ENCODE measurements at regions not wholly inside any gene's neighbourhood (a gene's known extent, or its start where the extent isn't known, plus 50 kb on each side); places are given as distances from the start of the nearest gene placed in this dataset.

DNA sequence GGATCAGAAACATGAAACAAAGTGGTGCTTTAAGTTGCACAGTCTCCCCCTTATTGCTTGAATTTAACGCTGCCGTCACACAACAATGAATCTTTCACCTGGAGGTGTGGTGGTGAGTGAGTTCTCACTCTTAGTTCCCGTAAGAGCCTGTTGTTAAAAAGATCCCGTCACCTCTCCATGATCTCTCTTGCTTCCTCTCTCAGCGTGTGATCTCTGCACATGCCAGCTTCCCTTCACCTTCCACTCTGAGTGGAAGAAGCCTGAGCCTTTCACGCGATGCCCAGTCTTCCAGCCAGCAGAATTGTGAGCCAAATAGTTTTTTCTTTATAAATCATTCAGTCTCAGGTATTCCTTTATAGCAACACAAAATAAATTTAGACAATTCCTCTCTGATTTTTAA, 136.7 kb upstream of the CHL1 start:
- in situ Hi-C loops (cut with MboI; ENCODE audit: low pct_unique_long_range_greater_than_20kb, low sequenced_read_pairs, unreplicated experiment): no loop called here
- DNase-seq (ENCODE audit: low spot score): no peak
- TF ChIP-seq, protein P1, sequence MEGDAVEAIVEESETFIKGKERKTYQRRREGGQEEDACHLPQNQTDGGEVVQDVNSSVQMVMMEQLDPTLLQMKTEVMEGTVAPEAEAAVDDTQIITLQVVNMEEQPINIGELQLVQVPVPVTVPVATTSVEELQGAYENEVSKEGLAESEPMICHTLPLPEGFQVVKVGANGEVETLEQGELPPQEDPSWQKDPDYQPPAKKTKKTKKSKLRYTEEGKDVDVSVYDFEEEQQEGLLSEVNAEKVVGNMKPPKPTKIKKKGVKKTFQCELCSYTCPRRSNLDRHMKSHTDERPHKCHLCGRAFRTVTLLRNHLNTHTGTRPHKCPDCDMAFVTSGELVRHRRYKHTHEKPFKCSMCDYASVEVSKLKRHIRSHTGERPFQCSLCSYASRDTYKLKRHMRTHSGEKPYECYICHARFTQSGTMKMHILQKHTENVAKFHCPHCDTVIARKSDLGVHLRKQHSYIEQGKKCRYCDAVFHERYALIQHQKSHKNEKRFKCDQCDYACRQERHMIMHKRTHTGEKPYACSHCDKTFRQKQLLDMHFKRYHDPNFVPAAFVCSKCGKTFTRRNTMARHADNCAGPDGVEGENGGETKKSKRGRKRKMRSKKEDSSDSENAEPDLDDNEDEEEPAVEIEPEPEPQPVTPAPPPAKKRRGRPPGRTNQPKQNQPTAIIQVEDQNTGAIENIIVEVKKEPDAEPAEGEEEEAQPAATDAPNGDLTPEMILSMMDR (IDR thresholded peaks at IDR 0.05; ENCODE audit: extremely low read depth, insufficient read depth, missing control alignments): no peak

DNA sequence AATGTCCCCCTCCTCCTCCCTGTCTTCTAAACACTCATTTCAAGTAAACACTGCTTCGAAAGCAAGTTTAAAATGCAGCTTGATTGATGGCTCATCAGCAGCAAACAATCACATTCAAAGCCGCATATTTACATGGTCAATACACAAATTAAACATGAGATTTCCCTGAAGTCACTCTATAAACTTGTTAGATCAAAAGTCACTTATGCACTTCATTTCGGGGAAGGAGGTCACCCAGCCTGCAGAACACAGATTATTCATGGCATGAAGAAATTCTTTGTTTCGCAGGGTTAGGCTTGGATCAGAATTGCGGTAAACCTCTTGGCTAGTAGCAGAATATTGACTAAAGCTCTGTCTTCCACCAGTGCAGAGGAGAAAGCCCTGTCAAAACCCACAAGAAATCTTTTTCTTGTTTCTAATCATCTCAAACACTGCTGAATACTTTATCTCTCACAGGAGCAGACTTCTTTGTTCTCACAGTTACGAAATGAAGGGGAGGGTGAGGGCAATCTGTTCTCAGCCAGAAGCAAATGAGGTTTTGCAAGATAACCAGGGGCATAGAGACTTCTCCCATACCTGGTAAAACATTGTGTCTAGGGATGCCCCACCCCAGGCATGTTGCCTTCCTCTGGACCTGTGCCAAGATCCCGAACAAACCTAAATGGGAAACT, 133.3 kb upstream of the CHL1 start:
- no peak for DNase-seq (ENCODE audit: low spot score)
- TF ChIP-seq, protein P1 (IDR thresholded peaks at IDR 0.05; ENCODE audit: extremely low read depth, insufficient read depth, missing control alignments): no peak
- in situ Hi-C loops (cut with MboI; ENCODE audit: low pct_unique_long_range_greater_than_20kb, low sequenced_read_pairs, unreplicated experiment): no loop called here

DNA sequence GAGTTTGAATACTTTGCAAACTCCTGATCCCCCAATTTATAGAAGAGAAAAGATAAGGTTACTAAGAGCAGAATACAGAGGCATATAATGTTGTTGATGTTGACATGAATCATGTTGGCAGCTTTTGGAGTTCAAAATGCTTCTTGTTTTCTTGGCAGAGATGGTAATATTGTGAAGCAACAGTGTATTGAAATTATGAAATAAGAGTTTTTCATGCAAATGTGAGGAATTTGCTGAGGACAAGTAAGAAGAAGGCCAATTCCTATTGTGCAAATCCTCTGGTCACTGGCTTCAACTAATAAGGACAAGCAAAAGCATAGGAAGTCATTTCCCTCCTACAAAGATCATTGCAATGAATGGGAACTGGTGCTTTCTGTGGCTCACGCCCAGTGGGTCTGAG, 126.9 kb upstream of the CHL1 start:
- DNase-seq (ENCODE audit: low spot score): no peak
- in situ Hi-C loops (cut with MboI; ENCODE audit: low pct_unique_long_range_greater_than_20kb, low sequenced_read_pairs, unreplicated experiment): no loop called here
- TF ChIP-seq, protein P1 (IDR thresholded peaks at IDR 0.05; ENCODE audit: extremely low read depth, insufficient read depth, missing control alignments): no peak

DNA sequence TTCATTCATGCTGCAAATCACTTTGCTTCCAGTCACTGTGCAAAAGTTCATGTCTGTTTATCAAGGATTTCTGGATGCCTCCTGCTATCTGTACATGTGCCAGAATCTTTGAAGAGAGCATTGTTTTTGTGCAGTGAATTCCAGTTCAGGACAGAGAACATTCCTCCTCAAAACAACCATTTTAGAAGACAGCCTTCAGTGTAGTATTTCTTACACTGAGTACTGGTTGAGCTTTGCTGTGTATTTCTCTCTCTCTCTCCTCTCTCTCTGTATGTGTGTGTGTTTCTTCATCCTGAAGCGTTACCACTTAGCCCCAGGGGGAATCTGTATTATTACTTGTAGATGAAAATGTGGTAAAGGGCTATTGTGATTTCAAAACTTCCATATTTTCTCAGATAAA, 123.8 kb upstream of the CHL1 start:
- in situ Hi-C loops (cut with MboI; ENCODE audit: low pct_unique_long_range_greater_than_20kb, low sequenced_read_pairs, unreplicated experiment): no loop called here
- TF ChIP-seq, protein P1 (IDR thresholded peaks at IDR 0.05; ENCODE audit: extremely low read depth, insufficient read depth, missing control alignments): no peak

DNA sequence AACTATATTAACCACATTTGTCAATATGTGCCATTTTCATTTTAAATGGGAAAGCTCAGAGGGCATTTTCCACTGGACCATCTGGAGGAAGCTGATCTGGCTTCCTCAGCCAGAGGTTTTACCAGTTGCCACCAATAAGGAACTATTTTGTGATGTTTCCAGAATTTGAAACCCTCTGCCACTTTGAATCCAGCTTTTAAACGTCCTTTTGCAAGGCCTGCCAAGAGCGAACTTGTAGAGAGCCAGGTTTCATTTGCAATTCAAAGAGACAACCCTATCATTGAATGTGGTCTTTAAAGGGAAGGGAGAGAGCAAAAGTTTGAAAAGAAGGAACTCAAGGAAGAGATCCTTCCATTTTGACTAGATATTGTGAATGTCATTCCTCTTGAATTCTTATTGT, 123.3 kb upstream of the CHL1 start:
- in situ Hi-C loops (cut with MboI; ENCODE audit: low pct_unique_long_range_greater_than_20kb, low sequenced_read_pairs, unreplicated experiment): no loop called here
- TF ChIP-seq, protein P1 (IDR thresholded peaks at IDR 0.05; ENCODE audit: extremely low read depth, insufficient read depth, missing control alignments): no peak
- no peak for DNase-seq (ENCODE audit: low spot score)

More for the DNA sequence above, 123.8 kb upstream of the CHL1 start:
- no peak for DNase-seq (ENCODE audit: low spot score)

DNA sequence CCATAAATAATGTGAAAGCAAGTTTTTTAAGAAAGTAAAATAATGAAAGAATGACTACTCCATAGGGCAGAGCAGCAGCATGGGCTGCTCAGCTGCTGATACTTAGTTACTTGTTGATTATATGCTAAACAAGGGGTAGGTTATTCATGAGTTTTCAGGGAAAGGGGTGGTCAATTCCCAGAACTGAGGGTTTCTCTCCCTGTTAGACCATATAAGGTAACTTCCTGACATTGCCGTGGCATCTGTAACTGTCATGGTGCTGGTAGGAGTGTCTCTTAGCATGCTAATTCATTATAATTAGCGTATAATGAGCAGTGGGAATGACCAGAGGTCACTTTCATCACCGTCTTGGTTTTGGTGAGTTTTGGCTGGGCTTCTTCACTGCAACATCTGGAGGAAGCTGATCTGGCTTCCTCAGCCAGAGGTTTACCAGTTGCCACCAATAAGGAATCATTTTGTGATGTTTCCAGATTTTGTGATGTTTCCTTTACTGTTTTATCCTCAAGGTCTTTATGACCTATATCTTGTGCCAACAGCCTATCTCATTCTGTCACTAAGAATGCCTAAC, 121.8 kb upstream of the CHL1 start:
- TF ChIP-seq, protein P1 (IDR thresholded peaks at IDR 0.05; ENCODE audit: extremely low read depth, insufficient read depth, missing control alignments): no peak
- in situ Hi-C loops (cut with MboI; ENCODE audit: low pct_unique_long_range_greater_than_20kb, low sequenced_read_pairs, unreplicated experiment): no loop called here
- no peak for DNase-seq (ENCODE audit: low spot score)
